HEK293T (cell line): ENCODE measurements at regions not wholly inside any gene's neighbourhood (a gene's known extent, or its start where the extent isn't known, plus 50 kb on each side); places are given as distances from the start of the nearest gene placed in this dataset.

Experiments
- BHLHE40 ChIP-seq: fragments of 450-650 bp; IDR thresholded peaks from 2 replicates; pipeline ENCODE4 v1.6.1; 2016; ENCODE audit warnings: mild to moderate bottlenecking, moderate library complexity, borderline replicate concordance
- SUZ12 ChIP-seq: fragments of 450-650 bp; IDR thresholded peaks from 2 replicates; pipeline ENCODE4 v1.6.1; 2016; ENCODE audit warnings: mild to moderate bottlenecking
- TARDBP ChIP-seq: fragments of 450-650 bp; IDR thresholded peaks from 2 replicates; pipeline ENCODE4 v1.6.1; 2016
- ZNF384 ChIP-seq: fragments of 450-650 bp; IDR thresholded peaks from 2 replicates; pipeline ENCODE4 v1.6.1; 2016

GRCh38 chr10:4051641-4052151 lies 266.7 kb upstream of the KLF6 start:
- TF ChIP-seq BHLHE40 (no peak), ZNF384 (no peak), SUZ12 (no peak), TARDBP (no peak)
